Neutrophil (primary cell): ENCODE measurements at regions not wholly inside any gene's neighbourhood (a gene's known extent, or its start where the extent isn't known, plus 50 kb on each side); places are given as distances from the start of the nearest gene placed in this dataset.

Experiments
- H3K27ac ChIP-seq: fragments of 200-600 bp; sonication (generic); 2 replicates; pipeline ENCODE4 v1.5.1; 2016; ENCODE audit warnings: mild to moderate bottlenecking, moderate library complexity
- H3K27me3 ChIP-seq: fragments of 200-600 bp; sonication (generic); 2 replicates; pipeline ENCODE4 v1.6.0; 2016; ENCODE audit warnings: mild to moderate bottlenecking
- H3K36me3 ChIP-seq: fragments of 200-600 bp; sonication (generic); 2 replicates; pipeline ENCODE4 v1.5.1; 2017
- H3K4me1 ChIP-seq, 2 experiments: fragments of 200-600 bp in 1 of 2; sonication (generic) in 1 of 2; 1 replicate in 1 of 2; 2 replicates in 1 of 2; pipeline versions ENCODE4 v1.5.1 to v1.6.1; 2013 to 2016; ENCODE audit warnings: low read depth in 1 of 2, low read length in 1 of 2, mild to moderate bottlenecking in 1 of 2, moderate library complexity in 1 of 2; ENCODE audit not compliant: control insufficient read depth in 1 of 2, insufficient read depth in 1 of 2
- H3K4me3 ChIP-seq, 2 experiments: fragments of 200-600 bp in 1 of 2; sonication (generic) in 1 of 2; 1 replicate in 1 of 2; 2 replicates in 1 of 2; pipeline ENCODE4 v1.5.1; 2013 to 2016; ENCODE audit warnings: low read depth in 1 of 2, low read length in 1 of 2, mild to moderate bottlenecking in 1 of 2, moderate library complexity in 1 of 2
- H3K9me3 ChIP-seq: fragments of 200-600 bp; sonication (generic); 2 replicates; pipeline ENCODE4 v1.5.1; 2016
- TF ChIP-seq, protein P1 (sequence below): fragments of 200-600 bp; sonication (generic); IDR thresholded peaks from 2 replicates; pipeline ENCODE4 v1.5.1; 2016; ENCODE audit warnings: antibody characterized with exemption

- no peaks in the 10 kb centered on the region for H3K9me3 ChIP-seq
- no peaks in the 10 kb centered on the region for H3K4me1 ChIP-seq
- TF ChIP-seq, protein P1, sequence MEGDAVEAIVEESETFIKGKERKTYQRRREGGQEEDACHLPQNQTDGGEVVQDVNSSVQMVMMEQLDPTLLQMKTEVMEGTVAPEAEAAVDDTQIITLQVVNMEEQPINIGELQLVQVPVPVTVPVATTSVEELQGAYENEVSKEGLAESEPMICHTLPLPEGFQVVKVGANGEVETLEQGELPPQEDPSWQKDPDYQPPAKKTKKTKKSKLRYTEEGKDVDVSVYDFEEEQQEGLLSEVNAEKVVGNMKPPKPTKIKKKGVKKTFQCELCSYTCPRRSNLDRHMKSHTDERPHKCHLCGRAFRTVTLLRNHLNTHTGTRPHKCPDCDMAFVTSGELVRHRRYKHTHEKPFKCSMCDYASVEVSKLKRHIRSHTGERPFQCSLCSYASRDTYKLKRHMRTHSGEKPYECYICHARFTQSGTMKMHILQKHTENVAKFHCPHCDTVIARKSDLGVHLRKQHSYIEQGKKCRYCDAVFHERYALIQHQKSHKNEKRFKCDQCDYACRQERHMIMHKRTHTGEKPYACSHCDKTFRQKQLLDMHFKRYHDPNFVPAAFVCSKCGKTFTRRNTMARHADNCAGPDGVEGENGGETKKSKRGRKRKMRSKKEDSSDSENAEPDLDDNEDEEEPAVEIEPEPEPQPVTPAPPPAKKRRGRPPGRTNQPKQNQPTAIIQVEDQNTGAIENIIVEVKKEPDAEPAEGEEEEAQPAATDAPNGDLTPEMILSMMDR: no peak
- no peaks in the 10 kb centered on the region for H3K36me3 ChIP-seq
- H3K27ac ChIP-seq: no peak overlapping the region
- no peaks in the 10 kb centered on the region for H3K27me3 ChIP-seq
- no peak overlapping the region for H3K4me3 ChIP-seq
These were observed 606.6 kb upstream of the SYT4 start for GRCh38 chr18:43883886-43884285.

GRCh38 chr18:43886341-43886740, 609.1 kb upstream of the SYT4 start:
- no peak overlapping the region for H3K27ac ChIP-seq
- TF ChIP-seq, protein P1: no peak
- H3K4me1 ChIP-seq: no peaks in the 10 kb centered on the region
- H3K36me3 ChIP-seq: no peaks in the 10 kb centered on the region
- H3K27me3 ChIP-seq: no peaks in the 10 kb centered on the region
- H3K4me3 ChIP-seq: no peak overlapping the region
- H3K9me3 ChIP-seq: no peaks in the 10 kb centered on the region

GRCh38 chr18:43887491-43887890, 610.2 kb upstream of the SYT4 start:
- H3K36me3 ChIP-seq: no peaks in the 10 kb centered on the region
- TF ChIP-seq, protein P1: no peak
- H3K27me3 ChIP-seq: no peaks in the 10 kb centered on the region

GRCh38 chr18:43888598-43888997, 611.3 kb upstream of the SYT4 start:
- Histone ChIP-seq H3K9me3 (no peaks in the 10 kb centered on the region), H3K4me1 (no peaks in the 10 kb centered on the region), H3K4me3 (no peak overlapping the region), H3K36me3 (no peaks in the 10 kb centered on the region), H3K27ac (no peak overlapping the region), H3K27me3 (no peaks in the 10 kb centered on the region)
- TF ChIP-seq, protein P1: no peak

More at GRCh38 chr18:43887491-43887890, 610.2 kb upstream of the SYT4 start:
- Histone ChIP-seq H3K4me3 (no peak overlapping the region), H3K9me3 (no peaks in the 10 kb centered on the region), H3K4me1 (no peaks in the 10 kb centered on the region), H3K27ac (no peak overlapping the region)

GRCh38 chr18:43893001-43893637, 615.8 kb upstream of the SYT4 start:
- TF ChIP-seq, protein P1: no peak
- Histone ChIP-seq H3K27me3 (no peaks in the 10 kb centered on the region), H3K4me3 (no peak overlapping the region), H3K27ac (no peak overlapping the region), H3K36me3 (no peaks in the 10 kb centered on the region), H3K9me3 (no peaks in the 10 kb centered on the region), H3K4me1 (no peaks in the 10 kb centered on the region)
